ENCODE measurements at regions not wholly inside any gene's neighbourhood (a gene's known extent, or its start where the extent isn't known, plus 50 kb on each side); places are given as distances from the start of the nearest gene placed in this dataset.

DNA sequence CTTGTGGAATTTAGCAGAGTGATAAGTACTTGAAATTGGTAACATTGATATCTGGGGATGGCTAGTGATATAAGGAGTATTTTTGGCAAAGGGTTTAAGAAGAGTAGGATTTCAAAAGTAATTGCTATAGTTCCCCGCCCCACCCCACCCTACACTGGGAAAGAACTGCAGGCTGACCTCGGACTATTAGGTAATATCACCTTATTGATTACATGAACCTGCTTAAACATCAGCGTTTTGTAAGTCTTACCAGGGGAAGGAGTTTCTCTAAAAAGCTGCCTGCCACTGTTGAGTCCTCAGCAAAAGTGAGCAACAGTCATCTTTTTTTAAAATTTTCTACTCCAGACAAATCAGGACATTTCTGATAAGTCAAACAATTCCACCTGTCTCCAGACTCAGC, 337.3 kb downstream of the DTWD2 start (continued):
- TF ChIP-seq, protein P1, sequence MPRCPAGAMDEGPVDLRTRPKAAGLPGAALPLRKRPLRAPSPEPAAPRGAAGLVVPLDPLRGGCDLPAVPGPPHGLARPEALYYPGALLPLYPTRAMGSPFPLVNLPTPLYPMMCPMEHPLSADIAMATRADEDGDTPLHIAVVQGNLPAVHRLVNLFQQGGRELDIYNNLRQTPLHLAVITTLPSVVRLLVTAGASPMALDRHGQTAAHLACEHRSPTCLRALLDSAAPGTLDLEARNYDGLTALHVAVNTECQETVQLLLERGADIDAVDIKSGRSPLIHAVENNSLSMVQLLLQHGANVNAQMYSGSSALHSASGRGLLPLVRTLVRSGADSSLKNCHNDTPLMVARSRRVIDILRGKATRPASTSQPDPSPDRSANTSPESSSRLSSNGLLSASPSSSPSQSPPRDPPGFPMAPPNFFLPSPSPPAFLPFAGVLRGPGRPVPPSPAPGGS (IDR thresholded peaks at IDR 0.05; ENCODE audit: borderline replicate concordance, insufficient read depth, low read depth, low read length, poor library complexity, severe bottlenecking), result no peak
- no peak for TF ChIP-seq PAX8 (IDR thresholded peaks at IDR 0.05)
- TF ChIP-seq BMI1 (IDR thresholded peaks at IDR 0.05; ENCODE audit: borderline replicate concordance), result no peak
- TF ChIP-seq STAT1 (conservative IDR thresholded peaks at IDR 0.05), result no peak
- TF ChIP-seq RELA (IDR thresholded peaks at IDR 0.05; ENCODE audit: borderline replicate concordance, partially characterized antibody), result no peak
- no peak for TF ChIP-seq CHD2 (IDR thresholded peaks at IDR 0.05; ENCODE audit: borderline replicate concordance, low read depth, low read length)

DNA sequence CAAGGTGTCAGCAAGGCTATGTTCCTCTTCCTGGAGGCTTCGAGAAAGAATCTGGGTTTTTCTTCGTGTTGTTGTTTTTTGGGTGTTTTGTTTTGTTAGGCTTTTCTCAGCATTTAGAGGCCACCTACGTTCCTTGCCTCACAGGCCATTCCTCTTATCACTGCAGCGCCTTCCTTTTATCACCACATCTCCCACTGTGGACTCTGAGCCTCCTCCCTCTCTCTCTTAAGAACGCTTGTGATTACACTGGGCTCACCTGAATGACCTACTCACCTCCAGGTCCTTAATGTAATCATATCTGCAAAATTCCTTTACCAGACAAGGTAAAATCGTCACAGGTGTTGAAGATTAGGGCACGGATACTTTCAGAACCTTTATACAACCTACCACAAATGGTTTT, 340.8 kb downstream of the DTWD2 start:
- Histone ChIP-seq H3K79me2 (ENCODE audit: control insufficient read depth, insufficient read depth, low read length) (no peaks in the 10 kb centered on the region), H2AFZ (ENCODE audit: control insufficient read depth, low read depth, low read length) (no peak overlapping the region), H3K27ac (ENCODE audit: control insufficient read depth, insufficient read depth) (no peak overlapping the region), H3K4me3 (no peak overlapping the region), H3K4me2 (ENCODE audit: control insufficient read depth, insufficient read depth) (no peak overlapping the region), H3K27me3 (replicated peaks in 1 of 2; ENCODE audit: control insufficient read depth in 2 of 2, insufficient read depth in 2 of 2, low read length in 1 of 2) (no peaks in the 10 kb centered on the region), H3K4me1 (ENCODE audit: control insufficient read depth, insufficient read depth, low read length) (no peaks in the 10 kb centered on the region), H3K9ac (ENCODE audit: control insufficient read depth, insufficient read depth, low read length) (no peak overlapping the region), H4K20me1 (ENCODE audit: control insufficient read depth, insufficient read depth) (no peaks in the 10 kb centered on the region), H3K36me3 (ENCODE audit: control insufficient read depth in 2 of 2, insufficient read depth in 2 of 2, low read length in 1 of 2) (no peaks in the 10 kb centered on the region), H3K9me3 (replicated peaks; ENCODE audit: control insufficient read depth, insufficient read depth, low read length) (no peaks in the 10 kb centered on the region)
- POLR2A ChIA-PET, result no interaction called here
- BruUV-seq (replicated peaks), result no TSS peak
- no peak for ATAC-seq
- CTCF ChIA-PET, result no interaction called here
- intact Hi-C loops (cut with micrococcal nuclease; ENCODE audit: unreplicated experiment) (no loop called here), in situ Hi-C loops (cut with MboI) (no loop called here)
- SMC1A ChIA-PET (ENCODE audit: uncharacterized antibody, unreplicated experiment), result no interaction called here
- DNase-seq (ENCODE audit: low read depth, low spot score), result no peak
- TF ChIP-seq HDGF (IDR thresholded peaks at IDR 0.05) (no peak), SMC3 (IDR thresholded peaks at IDR 0.05; ENCODE audit: borderline replicate concordance, low read length) (no peak), STAT3 (IDR thresholded peaks at IDR 0.05; ENCODE audit: low read depth, low read length) (no peak), E4F1 (IDR thresholded peaks at IDR 0.05; ENCODE audit: borderline replicate concordance, partially characterized antibody) (no peak), SP1 (IDR thresholded peaks at IDR 0.05; ENCODE audit: low read depth, low read length) (no peak), HDAC2 (IDR thresholded peaks at IDR 0.05) (no peak), NFYA (IDR thresholded peaks at IDR 0.05; ENCODE audit: borderline replicate concordance, low read depth, low read length) (no peak), NFYB (IDR thresholded peaks at IDR 0.05; ENCODE audit: insufficient read depth, low read depth, low read length) (no peak), DPF2 (IDR thresholded peaks at IDR 0.05) (no peak), PBX3 (IDR thresholded peaks at IDR 0.05; ENCODE audit: insufficient replicate concordance, low read depth, low read length) (no peak), SUPT20H (IDR thresholded peaks at IDR 0.05; ENCODE audit: borderline replicate concordance, control insufficient read depth, low read depth, low read length) (no peak), RUNX3 (IDR thresholded peaks at IDR 0.05; ENCODE audit: low read length) (no peak), BACH1 (IDR thresholded peaks at IDR 0.05; ENCODE audit: borderline replicate concordance) (no peak), TARDBP (IDR thresholded peaks at IDR 0.05; ENCODE audit: borderline replicate concordance) (no peak)
- RAD21 ChIA-PET (ENCODE audit: unreplicated experiment), result no interaction called here
- WGBS (ENCODE audit: insufficient coverage, insufficient replicate concordance, low lambda C conversion rate, missing lambda C conversion rate), result 25% methylated on average over 7 of the region's 7 CpGs
- FAIRE-seq, result no peak

All from GM12878 (cell line).